M059J (cell line): ENCODE measurements at regions not wholly inside any gene's neighbourhood (a gene's known extent, or its start where the extent isn't known, plus 50 kb on each side); places are given as distances from the start of the nearest gene placed in this dataset.

ENCODE experiments used
- DNase-seq: peaks from one replicate; pipeline ENCODE4 v3.0.0-alpha.2; 2012; ENCODE audit warnings: low read depth

- DNase-seq = no peak
Observed at GRCh38 chr14:34129927-34130552, 179.2 kb upstream of the EGLN3 start.

DNA sequence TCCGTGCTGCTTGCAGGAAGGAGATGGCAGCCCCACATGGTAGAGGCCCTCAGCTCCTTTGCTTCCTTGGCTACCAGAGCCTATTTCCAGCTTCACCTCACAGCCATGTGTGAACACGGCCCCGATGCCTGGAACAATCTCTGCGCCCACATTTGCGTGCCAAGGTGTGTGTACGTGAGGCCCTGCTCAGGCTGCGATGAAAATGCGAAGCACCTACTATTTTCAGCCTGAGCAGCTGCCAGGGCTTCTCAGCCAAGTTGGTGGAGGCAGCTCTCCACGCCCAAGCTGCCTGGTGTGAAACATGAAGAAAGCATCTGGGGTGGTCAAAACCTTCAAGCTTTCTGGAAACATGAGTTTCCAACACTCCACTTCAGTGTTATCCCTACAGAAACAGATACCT is 177.8 kb upstream of the EGLN3 start:
- DNase-seq = no peak

GRCh38 chr14:34126586-34126985 is 175.7 kb upstream of the EGLN3 start:
- DNase-seq = no peak

DNA sequence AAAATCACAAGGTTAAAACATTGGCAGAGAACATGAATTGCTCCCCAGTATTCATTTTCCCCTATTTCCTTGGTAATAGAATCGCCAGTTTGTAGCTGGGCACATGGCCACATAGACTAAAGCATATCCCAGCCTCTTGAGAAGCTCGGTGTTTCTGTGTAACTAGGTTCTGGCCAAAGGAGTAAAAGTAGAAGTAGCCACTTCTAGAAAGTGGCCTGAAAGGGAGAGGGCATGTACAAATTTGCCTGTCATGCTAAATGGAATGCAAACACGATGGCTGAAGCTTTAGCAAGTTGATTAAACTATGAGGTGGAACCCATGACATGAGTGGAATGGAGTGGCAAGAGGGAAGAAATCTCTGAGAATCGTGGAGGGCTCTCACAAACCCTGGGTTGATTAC is 173.7 kb upstream of the EGLN3 start:
- DNase-seq = no peak

DNA sequence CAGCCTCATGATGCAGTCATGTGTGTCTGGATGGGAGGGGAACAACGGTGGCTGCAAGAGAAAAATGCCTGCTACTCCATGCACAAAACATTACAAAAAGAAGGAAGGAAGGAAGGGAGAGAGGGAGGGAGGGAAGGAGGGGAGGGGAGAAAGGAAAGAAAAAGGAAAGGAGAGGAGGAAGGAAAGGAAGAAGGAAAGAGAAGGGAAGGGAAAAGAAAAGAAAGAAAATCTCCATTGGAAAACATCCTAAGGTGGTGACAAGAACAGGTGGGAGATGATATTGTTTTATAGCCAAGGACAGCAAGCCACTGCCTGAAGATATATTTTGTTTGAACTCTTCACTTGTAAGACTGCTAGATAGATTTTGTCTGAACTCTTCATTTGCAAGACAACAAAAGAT is 171.8 kb upstream of the EGLN3 start:
- DNase-seq = no peak

DNA sequence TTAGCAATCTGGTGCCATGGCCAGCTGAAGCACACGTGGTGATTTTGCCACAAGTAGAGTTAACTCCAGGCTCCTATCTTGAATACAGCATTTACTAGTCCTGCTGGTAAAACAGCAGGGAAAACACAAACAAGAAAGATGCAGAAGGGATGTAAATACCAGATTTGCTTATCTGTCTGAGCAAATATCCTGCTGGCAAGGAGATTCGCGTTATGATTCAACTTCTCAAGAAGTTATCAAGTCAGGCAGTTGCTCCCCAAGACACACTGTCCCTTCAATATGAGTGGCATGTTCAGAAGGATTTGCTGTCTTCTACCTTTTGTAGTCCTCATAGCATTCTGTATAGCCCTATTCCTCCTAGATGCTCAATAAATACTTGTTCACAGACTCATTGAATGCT is 171.2 kb upstream of the EGLN3 start:
- DNase-seq = no peak

GRCh38 chr14:34120185-34120977 is 169.5 kb upstream of the EGLN3 start:
- no peak for DNase-seq

DNA sequence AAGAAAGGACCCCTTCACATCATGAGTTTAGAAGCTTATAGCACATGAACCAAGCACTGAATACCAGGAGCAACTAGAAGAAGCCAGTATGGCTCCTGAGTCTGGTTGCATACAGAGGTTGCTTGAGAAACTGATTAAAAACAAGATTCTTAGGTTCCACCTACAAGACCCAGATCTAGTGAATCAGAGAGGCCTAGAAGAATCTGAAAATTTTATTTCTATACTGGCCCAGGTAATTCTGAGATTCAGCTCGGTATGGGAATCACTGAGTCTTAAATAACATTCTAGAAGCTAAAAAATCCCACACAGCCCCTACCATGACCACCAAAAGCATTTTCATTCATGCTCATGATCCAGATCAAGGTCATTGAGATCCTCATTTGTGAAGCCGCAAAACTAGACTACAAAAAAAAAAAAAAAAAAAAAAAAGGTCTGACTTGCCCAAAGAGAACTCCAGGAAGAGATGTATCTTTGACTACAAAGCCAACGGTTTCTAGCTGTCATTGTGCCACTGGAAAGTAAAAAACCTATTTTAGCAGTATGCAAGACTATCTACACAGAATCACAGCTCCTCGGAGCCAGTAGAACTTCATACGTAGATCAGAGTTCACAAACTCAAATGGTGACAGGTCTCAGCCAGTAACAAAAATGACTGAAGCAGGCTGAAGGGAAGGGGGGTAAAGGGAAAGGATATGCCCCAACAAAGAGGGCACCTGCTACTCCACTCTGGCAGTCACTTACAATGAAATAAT is 168.4 kb upstream of the EGLN3 start:
- DNase-seq = no peak

GRCh38 chr14:34113991-34114390 is 163.1 kb upstream of the EGLN3 start:
- no peak for DNase-seq

- DNase-seq = peak; percentile 82
Observed at GRCh38 chr14:34113005-34113511, 162.2 kb upstream of the EGLN3 start.

DNA sequence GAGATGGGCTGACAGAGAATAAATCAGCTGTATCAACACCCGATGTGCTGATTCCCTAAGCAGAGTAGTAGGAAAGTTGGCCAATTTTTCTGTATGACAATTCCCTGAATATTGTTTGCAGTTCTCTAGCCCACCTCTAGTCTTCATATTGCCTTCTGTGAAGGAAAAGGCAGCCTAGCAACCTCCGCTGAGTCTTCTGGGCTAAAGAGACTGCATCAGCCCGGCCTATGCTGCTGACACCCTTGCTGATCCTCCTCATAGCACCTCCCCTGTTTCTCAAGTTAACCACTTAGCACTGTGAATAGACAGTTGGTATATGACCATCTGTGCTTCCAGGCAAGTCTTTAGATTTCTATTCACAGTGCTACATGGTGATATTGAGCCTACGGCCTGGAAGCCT is 161.1 kb upstream of the EGLN3 start:
- no peak for DNase-seq

GRCh38 chr14:34111505-34111904 is 160.6 kb upstream of the EGLN3 start:
- no peak for DNase-seq

- DNase-seq = peak; percentile 68
Observed at GRCh38 chr14:34110531-34110930, 159.7 kb upstream of the EGLN3 start.

GRCh38 chr14:34107441-34107840 is 156.6 kb upstream of the EGLN3 start:
- no peak for DNase-seq

DNA sequence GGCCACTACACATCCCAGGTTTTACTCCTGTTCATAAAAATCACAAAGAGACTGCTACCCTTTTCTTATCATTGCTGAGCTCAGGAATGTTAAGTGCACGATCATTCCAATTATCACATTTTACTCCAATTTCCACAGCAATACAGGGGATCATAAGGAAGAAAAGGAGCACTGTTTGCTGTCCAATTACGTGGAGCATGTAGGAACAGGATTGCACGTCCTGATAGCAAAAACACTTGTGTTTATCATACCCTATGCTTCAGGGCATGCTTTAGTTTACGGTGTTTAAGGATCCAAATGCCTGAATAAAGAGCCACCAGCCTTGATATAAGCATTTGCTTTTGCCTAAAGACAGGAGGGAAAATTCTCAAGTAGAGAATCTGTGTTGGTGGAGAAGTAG is 155.4 kb upstream of the EGLN3 start:
- DNase-seq = no peak

DNA sequence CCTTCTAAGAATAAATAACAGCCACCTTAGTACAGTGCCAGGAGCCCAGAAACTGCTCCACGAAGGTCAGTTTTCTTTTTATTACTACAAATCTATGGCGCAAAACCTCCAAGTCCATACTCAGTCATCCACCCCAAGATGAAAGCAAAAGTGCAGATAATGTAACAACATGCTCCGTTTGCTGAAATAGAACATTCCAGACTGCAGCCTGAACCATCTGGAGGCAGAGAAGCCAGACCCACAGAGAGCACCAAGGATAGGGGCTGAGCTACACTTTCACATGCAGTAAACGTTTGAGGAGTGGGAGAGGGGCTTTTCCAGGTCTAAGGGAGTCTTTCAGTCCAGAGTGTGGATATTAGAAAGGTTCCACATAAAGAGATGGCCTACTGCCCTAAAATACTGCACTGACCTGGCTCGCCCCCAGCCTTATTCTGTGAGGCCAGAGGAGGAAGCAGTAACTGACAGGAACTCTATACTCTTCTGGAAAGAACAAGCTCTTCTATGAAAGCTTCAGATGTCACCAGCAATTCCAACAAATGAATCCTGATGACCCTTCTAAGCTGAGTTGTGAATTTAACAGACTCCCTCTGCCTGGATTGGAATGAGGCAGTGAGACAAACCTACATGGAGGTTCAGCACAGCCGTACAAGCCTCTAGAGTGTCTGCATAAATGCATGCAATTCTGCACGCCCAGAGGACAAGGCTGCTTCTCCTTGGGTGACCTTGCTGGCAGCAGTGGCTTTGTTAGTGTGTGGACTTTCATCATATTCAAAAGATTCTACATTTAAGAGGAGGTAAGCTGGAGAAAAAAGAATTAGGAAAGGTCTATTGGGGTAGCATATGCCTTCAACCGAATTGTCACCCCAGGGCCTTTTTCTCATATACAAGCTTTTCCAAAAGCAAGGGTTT is 153.9 kb upstream of the EGLN3 start:
- no peak for DNase-seq

- no peak for DNase-seq
Observed at GRCh38 chr14:34103176-34103575, 152.3 kb upstream of the EGLN3 start.

DNA sequence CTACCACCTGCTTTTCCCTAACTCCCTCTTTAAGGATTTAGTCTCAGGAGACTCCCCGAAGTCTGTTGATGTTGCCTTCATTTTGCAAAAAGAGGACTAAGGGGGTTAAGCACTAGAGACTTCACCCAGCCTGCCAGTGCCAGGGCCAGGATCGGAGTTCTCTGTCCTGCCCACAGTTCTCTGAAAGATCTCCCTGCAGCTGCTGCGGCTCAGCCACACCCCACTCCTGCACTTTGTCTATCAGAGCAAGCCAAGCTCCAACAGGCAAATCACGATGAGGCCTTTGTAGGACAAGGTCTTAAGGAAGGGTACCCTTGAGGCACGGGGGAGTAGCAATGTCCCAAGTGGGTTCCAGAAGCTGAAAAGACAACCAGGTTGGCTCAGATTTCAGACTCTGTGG is 148.8 kb upstream of the EGLN3 start:
- DNase-seq = no peak

GRCh38 chr14:34098985-34099349 is 148.1 kb upstream of the EGLN3 start:
- no peak for DNase-seq

DNA sequence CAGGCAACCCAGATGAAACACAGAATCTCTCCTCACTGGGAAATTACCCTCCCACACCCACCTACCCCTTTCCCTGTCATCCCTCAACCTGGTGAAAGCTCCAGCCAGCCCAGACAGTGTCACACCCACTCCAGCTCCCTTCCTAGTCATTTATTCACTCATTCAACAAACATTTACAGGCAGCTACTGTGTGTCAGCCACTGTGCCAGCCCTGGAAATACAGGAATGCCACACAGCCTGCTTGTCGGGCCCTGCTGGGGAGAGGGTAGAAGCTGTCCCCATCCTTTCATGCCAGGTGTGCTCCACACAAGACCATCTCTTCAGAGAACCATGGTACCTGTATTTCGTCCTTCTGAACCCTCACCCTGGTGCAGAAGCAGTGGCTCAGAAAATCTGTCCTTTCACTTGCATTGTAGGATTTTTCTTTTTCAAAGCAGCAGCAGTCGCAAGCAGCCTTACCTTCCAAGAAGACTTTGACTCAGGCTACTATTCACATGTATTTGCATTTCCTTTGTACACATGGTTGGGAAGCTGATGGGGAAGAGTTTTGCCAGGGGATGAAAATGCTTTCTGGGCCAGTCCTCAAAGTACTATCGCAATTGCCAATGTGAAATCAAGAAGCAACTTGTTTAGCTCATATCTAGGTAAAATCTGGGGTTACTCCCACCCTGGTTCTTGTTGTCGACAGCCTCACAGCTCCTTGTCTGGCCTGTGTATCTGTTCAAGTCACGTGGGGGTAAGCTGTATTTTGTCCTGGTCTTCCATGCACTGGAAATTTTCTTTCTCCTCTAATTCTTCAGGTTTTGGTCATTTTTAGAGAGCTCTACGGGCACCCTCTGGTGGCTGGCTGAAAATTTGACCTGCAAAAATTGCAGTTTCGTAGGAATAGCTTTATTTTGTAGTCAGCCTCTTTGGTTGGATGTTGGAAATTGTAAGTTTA is 147.4 kb upstream of the EGLN3 start:
- peak; percentile 56 for DNase-seq

GRCh38 chr14:34097644-34098043 is 146.8 kb upstream of the EGLN3 start:
- DNase-seq = no peak
